BJ (cell line): ENCODE measurements at regions not wholly inside any gene's neighbourhood (a gene's known extent, or its start where the extent isn't known, plus 50 kb on each side); places are given as distances from the start of the nearest gene placed in this dataset.

ENCODE experiments used
- CTCF ChIA-PET: fragments of 350-600 bp; formaldehyde crosslinking; extraction: SDS; loops from one replicate; lab custom pipeline; 2021; ENCODE audit warnings: antibody characterized with exemption, inconsistent platforms; lab: Yijun Ruan, JAX
- POLR2A ChIA-PET: fragments of 300-600 bp; sonication (Branson Sonifier 250); formaldehyde crosslinking; extraction: SDS; loops from one replicate; lab custom pipeline; 2021; ENCODE audit warnings: antibody characterized with exemption; lab: Charles Lee
- DNase-seq: peaks from one replicate; pipeline ENCODE4 v3.0.0-alpha.2; 2011; ENCODE audit warnings: low read depth
- H3K27me3 ChIP-seq: 2 replicates; pipeline ENCODE4 v1.6.0; 2011; ENCODE audit warnings: low read length; ENCODE audit not compliant: control insufficient read depth, insufficient read depth
- H3K36me3 ChIP-seq: 2 replicates; pipeline ENCODE4 v1.5.1; 2011; ENCODE audit warnings: low read length; ENCODE audit not compliant: control insufficient read depth, insufficient read depth
- H3K4me3 ChIP-seq: 2 replicates; pipeline ENCODE4 v1.5.1; 2011; ENCODE audit warnings: low read depth, mild to moderate bottlenecking, control low read depth, low read length
- TF ChIP-seq, protein P1 (sequence below): IDR thresholded peaks from 2 replicates; pipeline ENCODE4 v1.5.1; 2011; ENCODE audit warnings: low read depth, mild to moderate bottlenecking, control low read depth, inconsistent platforms, low read length, moderate library complexity; ENCODE audit not compliant: insufficient read depth

DNA sequence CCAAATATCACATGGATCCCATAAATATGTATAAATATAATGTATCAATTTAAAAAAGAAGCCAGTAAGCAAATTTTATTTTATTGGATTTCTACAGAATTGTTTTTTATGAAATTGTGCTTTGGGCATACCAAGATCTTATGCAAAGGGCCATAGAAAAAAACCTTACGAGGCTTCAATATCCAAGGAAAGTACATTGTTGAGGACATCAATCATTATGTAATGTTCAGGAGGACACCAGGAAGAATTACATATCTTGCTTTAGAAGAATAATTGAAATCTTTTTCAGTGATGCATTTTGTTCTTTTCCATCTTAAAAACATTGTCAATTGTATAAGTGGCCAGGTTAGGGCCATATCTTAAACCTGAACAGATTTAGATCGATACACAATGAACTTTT, 187.8 kb upstream of the GAS1 start:
- TF ChIP-seq, protein P1, sequence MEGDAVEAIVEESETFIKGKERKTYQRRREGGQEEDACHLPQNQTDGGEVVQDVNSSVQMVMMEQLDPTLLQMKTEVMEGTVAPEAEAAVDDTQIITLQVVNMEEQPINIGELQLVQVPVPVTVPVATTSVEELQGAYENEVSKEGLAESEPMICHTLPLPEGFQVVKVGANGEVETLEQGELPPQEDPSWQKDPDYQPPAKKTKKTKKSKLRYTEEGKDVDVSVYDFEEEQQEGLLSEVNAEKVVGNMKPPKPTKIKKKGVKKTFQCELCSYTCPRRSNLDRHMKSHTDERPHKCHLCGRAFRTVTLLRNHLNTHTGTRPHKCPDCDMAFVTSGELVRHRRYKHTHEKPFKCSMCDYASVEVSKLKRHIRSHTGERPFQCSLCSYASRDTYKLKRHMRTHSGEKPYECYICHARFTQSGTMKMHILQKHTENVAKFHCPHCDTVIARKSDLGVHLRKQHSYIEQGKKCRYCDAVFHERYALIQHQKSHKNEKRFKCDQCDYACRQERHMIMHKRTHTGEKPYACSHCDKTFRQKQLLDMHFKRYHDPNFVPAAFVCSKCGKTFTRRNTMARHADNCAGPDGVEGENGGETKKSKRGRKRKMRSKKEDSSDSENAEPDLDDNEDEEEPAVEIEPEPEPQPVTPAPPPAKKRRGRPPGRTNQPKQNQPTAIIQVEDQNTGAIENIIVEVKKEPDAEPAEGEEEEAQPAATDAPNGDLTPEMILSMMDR: no peak
- POLR2A ChIA-PET: no interaction called here
- DNase-seq: no peak
- Histone ChIP-seq H3K36me3 (no peaks in the 10 kb centered on the region), H3K4me3 (no peak overlapping the region), H3K27me3 (no peaks in the 10 kb centered on the region)
- CTCF ChIA-PET: no interaction called here

DNA sequence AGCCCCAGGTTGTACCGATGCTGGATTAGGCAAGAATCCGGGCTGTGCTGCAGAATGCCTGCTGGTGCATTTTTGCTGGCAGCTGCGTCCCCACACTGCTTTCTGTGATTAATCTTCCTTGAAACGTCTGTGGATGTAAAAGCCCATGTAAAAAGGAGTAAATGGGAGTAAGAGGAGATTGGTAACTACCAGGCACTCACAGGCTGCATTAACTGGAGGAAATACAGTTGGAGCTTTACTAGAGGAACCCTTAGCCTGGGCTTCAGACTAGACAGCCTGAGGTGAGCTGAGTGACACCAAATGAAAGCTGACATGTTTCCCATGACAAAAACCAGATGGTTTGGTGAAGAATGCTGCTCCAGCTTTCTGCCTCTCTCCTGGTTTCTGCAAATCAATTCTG, 190.4 kb upstream of the GAS1 start:
- ChIA-PET POLR2A (no interaction called here), CTCF (interaction anchor here (1.8 kb wide), 1 partner anchor 10 kb away, joined by 5 read pairs; no protein-coding TSS in a partner anchor)
- peaks cover 1% of the 10 kb centered on the region; the same call in 1 of the 2 replicates for H3K27me3 ChIP-seq
- H3K4me3 ChIP-seq: no peak overlapping the region
- H3K36me3 ChIP-seq: no peaks in the 10 kb centered on the region
- no peak for DNase-seq
- TF ChIP-seq, protein P1: no peak

DNA sequence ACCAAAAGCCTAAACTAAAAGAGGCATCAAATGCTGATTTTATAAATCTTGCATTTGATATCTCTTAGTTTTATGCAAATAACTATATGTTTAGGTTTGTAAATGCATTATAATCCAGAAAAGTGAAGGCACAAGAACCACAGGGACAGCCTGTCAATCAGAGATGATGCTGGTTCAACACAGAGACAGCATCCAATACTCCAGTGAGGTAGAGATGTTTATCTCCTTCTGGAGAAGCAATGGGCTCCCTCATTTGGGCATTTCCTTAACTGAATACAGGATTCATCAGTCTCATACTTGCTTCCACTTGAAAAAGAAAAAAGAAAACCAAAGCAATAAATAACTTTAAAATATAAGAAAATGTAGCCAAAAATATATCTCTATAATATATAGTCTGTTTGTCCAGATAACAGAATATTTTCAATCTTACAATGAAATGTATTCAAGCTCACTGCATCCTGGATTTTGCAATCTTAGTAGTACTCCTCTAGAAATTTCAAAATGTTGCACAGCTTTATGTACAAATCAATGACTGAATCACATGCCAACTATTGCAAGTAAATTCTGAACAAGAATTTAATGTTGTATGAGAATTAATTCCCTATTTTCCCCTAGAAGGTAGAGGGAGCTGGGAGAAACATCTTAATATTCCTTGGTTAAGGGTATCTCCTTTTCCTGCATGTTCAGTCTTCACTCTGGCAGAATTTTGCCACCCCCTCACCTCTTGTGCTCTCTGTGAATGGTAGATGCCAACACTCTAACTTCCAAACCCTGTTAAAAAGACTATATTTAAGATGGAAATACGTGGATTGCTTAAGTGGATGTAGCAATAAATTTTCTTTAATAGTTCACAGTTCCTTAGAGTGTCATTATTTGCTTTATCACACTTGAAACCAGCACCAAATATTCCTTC, 191.1 kb upstream of the GAS1 start:
- Histone ChIP-seq H3K27me3 (peaks cover 1% of the 10 kb centered on the region; the same call in 1 of the 2 replicates), H3K36me3 (no peaks in the 10 kb centered on the region), H3K4me3 (no peak overlapping the region)
- ChIA-PET CTCF (interaction anchor here (1.8 kb wide), 1 partner anchor 11 kb away, joined by 5 read pairs; no protein-coding TSS in a partner anchor), POLR2A (interaction anchor here (0.7 kb wide), 1 partner anchor 192 kb away, joined by 3 read pairs; no protein-coding TSS in a partner anchor)
- TF ChIP-seq, protein P1: no peak
- no peak for DNase-seq

DNA sequence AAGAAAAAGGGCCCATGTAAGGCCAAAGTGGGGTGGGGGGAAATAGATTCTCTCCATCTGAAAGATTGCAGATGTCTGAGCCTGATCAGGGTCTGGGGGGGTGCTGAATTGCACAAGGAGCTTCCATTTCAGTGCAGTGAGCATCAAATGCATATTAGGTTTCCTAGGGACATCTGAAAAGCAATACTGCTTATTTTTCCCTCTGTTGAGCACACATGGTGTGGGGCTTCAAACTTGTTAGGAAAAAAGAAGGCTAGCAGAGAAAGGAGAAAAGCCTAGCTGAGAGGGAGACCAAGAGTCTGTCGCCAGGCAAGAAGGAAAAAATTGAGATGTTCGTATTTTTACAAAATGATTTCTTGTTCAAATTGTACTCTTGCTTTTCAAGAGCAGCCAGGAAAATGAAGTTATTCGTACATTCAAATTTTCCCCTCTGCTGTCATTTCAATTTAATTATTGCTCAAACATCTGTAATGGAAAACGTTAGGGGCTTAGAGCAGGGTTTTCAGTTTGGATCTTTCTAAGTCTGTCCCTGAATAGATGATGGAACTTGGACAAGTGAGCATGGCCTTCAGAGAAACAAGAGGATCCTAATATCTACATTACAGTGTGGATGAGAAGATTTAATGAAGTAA, 191.9 kb upstream of the GAS1 start:
- CTCF ChIA-PET: no interaction called here
- POLR2A ChIA-PET: no interaction called here

More for the DNA sequence above, 191.9 kb upstream of the GAS1 start:
- no peak for DNase-seq
- Histone ChIP-seq H3K27me3 (peaks cover 1% of the 10 kb centered on the region; the same call in 1 of the 2 replicates), H3K4me3 (no peak overlapping the region), H3K36me3 (no peaks in the 10 kb centered on the region)
- TF ChIP-seq, protein P1: no peak
